Left forelimb (tissue), 1 donor: ENCODE measurements at regions not wholly inside any gene's neighbourhood (a gene's known extent, or its start where the extent isn't known, plus 50 kb on each side); places are given as distances from the start of the nearest gene placed in this dataset.

Experiments
- DNase-seq: peaks from one replicate; pipeline ENCODE4 v3.0.0-alpha.2; 2018; ENCODE audit warnings: low spot score

- no peak for DNase-seq
These were observed 152.2 kb downstream of the SIPA1L2 start for GRCh38 chr1:232477728-232478127.

DNA sequence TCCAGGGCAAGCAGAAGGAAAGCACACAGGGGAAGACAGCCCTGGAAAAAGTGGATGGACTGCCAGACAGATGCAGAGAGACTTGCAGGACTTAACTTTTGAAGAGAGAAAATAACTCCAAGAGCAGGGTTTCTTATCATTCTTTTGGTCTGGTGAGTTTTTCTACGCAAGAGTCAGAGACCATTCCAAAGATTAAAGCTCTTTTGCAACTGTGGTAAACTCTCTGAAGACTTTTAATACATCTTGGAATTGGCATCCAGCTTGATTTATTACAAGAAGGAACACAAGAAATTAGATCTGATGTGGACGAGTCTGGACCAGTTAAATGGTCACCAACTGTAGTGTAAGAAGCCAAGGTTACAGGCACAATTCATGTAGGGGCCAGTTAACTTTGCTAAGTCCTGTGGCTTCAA is 153.4 kb downstream of the SIPA1L2 start:
- DNase-seq, result no peak

- DNase-seq, result no peak
These were observed 155.1 kb downstream of the SIPA1L2 start for GRCh38 chr1:232474826-232475225.

DNA sequence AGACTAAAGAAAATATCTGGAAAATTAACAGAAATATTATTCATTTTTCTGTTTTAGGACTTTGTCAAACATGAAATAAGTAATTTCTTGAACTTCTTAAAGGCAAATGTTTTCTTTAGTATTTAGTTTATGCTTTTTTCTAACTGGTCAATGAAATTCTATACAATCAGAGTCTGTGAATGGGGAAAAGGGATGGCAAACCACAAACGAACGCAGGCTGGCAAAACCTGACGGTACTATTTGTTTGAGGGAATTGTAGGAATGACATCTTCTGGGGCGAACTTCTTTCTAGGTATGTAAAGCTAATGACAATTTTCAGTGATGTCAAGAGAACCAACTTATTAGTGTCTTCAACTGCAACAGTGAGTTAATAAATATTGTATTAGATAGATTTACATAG is 156.0 kb downstream of the SIPA1L2 start:
- no peak for DNase-seq

DNA sequence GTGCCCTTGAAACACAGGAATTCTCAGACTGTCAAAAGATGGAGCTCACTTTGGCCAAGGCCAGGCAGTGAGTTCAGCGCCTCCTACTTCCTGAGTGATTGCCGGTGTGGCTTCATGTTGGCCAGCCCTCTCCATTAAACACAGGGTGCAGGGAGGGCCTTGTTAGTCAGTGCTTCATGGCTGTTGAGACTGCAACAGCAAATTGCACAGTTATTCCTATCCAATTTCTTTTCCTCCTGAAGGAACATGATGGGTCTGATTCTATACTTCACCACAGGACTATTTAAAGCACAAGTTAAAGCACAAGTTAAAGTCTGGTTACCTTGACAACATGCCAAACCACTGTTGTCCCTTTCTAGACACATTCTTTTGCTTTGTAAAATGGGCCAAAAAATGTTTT is 156.6 kb downstream of the SIPA1L2 start:
- DNase-seq, result no peak

- no peak for DNase-seq
These were observed 157.4 kb downstream of the SIPA1L2 start for GRCh38 chr1:232472485-232473041.

DNA sequence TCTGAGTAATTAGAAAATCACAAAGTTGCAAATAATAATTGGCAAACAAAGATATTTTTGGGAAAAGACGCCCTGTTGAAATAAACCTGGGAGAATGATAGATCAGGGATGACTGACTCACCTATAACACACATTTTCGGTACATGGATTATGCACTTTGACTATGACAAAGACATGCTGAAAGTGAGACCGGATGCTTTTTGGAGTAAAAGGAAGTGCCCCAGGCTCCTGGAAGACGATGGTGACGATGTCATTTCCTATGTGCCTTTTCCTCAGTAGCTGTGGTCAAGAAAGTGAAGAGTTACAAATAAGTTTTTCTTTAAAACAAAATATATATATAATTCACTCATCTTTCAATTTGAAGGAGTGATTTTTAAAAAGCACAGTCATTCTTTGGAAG is 158.7 kb downstream of the SIPA1L2 start:
- no peak for DNase-seq

- no peak for DNase-seq
These were observed 159.2 kb downstream of the SIPA1L2 start for GRCh38 chr1:232470711-232471110.

GRCh38 chr1:232468249-232468648 is 161.7 kb downstream of the SIPA1L2 start:
- no peak for DNase-seq

GRCh38 chr1:232467073-232467760 is 162.7 kb downstream of the SIPA1L2 start:
- no peak for DNase-seq

GRCh38 chr1:232464325-232464724 is 165.6 kb downstream of the SIPA1L2 start:
- DNase-seq, result no peak

DNA sequence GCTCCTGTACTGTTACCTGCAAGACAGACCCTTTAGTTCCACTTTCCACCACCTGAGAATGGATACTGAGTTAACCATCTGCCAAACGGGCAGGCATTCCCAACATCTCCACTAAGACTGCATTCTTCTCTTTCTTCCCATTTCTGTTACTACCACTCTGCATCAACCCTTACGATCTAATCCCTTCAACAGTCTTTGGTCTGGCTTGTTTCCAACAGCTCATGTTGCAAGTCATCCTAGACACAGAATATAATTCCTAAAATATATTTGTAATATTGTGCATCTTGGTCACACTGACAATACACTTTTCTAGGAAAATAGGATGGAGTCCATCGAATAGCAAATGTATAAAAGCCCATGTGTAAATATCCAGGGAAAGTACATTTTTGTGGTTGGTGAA is 166.7 kb downstream of the SIPA1L2 start:
- no peak for DNase-seq

- no peak for DNase-seq
These were observed 167.7 kb downstream of the SIPA1L2 start for GRCh38 chr1:232462213-232462612.

GRCh38 chr1:232459826-232460225 is 170.1 kb downstream of the SIPA1L2 start:
- DNase-seq, result no peak

DNA sequence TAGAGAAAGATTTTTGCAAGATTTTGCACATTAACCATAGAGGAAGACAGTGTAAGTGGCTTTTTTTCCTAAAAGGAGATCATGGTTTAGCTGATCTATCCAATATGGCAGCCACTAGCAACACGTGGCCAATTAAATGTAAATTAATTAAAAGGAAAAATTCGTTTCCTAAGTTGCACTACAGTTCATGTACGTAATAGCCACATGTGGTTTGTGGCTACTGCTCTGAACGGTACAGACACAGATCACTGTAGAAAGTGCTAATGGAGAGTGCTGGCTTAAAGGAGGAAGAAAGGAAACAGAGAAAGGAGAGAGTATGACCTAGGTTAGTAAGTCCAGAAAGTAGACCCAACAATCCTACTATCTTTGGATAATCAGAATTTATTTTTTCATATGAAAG is 170.8 kb downstream of the SIPA1L2 start:
- DNase-seq, result no peak

DNA sequence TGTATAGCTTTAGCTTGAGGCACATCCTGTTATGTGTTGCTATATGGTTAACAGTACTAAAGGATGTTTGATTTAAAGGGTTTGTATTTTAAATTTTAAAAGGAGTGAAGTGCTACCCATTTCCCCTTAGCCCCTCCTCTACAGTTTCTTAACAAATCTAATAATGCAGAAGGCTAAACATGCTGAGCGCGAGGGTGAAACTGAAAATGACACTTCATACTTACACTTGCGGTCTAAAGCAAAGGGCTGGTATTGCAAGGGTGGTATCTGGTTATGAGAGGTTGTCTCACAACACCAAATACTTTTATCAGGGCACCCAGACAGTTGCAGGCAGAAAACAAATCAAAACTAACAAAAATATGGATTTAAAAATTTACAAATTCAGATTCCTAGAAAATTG is 172.3 kb downstream of the SIPA1L2 start:
- no peak for DNase-seq

DNA sequence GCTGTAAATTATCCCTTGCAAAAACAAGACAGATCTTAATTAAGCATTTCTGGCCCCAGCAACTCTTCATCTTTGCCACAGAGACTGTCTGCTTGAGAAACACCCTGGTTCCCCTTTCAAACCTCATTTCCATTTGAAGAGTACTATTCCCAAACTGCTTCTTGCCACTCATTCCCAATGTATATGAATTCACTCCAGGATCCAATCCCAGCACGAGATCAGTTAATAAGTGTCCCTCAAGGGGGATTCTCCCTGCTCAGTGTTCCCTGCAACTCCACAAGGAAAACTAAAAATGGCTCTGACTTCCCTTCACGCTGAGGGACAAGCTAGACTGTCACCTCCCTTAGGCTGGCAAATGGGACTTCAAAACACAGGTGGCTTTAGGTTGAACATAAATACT is 173.2 kb downstream of the SIPA1L2 start:
- DNase-seq, result no peak

DNA sequence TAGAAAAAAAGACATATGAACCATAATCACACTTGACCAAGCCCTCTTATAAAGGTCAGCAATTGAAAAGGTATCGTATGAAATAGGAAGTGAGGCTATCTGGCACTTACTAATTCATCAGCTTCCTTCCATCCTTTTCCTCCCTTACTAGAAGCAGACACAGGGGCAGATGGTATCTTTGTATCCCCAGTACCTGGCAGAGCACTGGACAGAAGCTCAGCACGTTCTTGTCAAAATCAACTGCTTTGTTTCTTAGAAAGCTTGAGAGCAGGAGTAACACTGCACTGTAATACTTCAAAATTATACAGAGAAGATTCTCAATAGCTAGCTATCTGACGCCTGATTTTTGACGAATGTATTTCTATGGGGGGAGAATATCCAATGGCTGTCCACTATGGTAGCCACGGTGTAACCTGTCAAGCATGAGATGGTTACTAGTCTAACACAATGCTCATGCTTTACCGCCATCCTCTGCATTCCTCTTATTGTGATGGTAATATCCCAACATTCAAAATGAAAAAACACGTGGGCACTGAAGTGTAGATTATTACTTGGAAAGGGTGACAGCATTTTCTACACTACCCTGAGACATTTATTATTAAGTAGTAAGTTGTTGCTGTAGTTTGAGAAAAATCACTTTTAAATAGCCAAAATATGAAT is 175.6 kb downstream of the SIPA1L2 start:
- DNase-seq, result no peak

DNA sequence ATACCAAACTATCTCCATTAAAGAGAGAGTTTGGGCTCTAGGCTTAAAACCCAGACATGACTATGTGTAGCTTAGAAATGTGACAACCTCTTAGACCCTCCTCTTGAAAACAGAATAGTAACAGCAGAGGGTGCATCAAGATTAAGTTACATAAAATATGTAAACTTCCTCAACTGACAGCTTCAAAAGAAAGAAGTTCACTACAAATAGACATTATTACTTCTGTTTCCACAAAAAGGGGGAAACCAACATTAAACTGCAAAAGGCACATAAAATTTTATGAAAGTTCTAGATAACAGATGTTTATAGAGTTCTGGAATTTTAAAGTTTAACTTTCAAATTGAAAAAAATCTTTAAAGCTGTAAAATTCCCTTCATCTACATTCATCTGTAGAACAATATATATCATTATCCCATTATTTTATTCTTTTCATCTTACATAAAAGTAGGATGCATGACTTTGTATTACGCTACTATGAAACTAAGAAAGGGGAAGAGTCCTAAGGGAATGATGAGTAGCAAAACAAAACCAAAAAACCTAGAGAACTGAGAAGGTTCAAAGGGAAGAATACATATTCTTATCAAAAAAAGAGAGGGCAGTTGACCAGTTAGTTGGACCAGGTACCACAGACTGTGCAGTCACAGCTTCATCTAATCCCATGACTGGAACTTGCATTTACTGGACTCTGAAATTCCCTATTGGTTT is 177.0 kb downstream of the SIPA1L2 start:
- no peak for DNase-seq

DNA sequence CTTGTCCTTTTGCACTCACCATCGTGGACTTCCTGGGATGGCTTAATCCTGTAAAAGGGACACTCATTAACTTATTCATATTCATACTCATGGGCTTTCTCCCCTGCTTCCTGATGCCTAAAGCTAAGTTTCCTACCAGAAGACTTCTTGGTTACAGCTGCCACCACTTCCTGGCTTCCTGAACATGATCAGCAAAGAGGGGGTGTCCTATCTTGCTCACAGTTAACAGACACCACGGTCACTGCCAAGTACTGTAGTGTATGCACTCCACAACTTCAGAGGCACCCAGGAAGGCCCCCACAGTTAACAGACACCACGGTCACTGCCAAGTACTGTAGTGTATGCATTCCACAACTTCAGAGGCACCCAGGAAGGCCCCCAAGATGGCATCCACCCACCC is 177.8 kb downstream of the SIPA1L2 start:
- DNase-seq, result no peak

GRCh38 chr1:232451506-232451905 is 178.4 kb downstream of the SIPA1L2 start:
- no peak for DNase-seq

- no peak for DNase-seq
These were observed 179.3 kb downstream of the SIPA1L2 start for GRCh38 chr1:232450615-232451014.

DNA sequence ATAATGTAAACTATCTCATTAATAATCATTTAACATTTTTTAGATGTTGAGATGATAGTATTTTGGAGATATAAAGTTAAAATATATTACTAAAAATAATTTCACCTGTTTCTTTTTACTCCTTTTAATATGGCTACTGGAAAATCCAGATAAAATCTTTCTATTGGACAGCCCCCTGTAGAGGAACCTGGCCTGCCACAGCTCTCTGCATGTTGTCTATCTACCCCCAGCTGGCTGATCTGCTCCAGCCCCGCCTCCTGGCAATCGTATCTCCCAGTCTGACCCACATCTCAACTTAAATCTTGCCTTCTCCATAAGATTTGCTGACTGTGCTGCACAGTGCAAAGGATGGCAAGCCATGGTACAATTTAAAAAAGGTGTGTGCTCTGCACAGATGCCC is 182.8 kb downstream of the SIPA1L2 start:
- no peak for DNase-seq
